ENCODE measurements at regions not wholly inside any gene's neighbourhood (a gene's known extent, or its start where the extent isn't known, plus 50 kb on each side); places are given as distances from the start of the nearest gene placed in this dataset.

DNA sequence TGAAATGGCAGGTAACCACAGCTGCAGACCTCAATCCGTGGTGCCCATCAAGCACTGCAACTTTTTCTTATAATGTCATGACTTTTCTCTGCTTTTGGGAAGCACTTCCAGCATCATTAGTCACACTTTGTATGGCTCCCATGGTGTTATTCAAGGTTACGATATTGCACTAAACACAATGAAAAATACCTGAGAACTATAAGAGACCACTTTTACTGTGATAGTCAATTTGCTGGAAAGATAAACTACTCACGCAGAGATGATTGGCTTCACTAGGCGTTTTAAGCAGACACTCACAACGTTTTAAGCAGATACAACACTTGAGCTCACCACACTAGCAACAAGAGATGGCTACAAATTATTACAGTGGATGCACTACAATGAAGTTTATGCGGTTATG lies 103.2 kb upstream of the CHRM3 start:
- H3K27me3 ChIP-seq (ENCODE audit: low read depth), result no peaks in the 10 kb centered on the region
- no peak for ATAC-seq
- TF ChIP-seq, protein P1, sequence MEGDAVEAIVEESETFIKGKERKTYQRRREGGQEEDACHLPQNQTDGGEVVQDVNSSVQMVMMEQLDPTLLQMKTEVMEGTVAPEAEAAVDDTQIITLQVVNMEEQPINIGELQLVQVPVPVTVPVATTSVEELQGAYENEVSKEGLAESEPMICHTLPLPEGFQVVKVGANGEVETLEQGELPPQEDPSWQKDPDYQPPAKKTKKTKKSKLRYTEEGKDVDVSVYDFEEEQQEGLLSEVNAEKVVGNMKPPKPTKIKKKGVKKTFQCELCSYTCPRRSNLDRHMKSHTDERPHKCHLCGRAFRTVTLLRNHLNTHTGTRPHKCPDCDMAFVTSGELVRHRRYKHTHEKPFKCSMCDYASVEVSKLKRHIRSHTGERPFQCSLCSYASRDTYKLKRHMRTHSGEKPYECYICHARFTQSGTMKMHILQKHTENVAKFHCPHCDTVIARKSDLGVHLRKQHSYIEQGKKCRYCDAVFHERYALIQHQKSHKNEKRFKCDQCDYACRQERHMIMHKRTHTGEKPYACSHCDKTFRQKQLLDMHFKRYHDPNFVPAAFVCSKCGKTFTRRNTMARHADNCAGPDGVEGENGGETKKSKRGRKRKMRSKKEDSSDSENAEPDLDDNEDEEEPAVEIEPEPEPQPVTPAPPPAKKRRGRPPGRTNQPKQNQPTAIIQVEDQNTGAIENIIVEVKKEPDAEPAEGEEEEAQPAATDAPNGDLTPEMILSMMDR (IDR thresholded peaks at IDR 0.05), result no peak
- no peak overlapping the region for H3K4me3 ChIP-seq
- H3K4me1 ChIP-seq, result no peaks in the 10 kb centered on the region
- DNase-seq, result no peak
- H3K36me3 ChIP-seq, result no peaks in the 10 kb centered on the region
- no peak overlapping the region for H3K27ac ChIP-seq
- intact Hi-C loops (cut with DNase I), result no loop called here
- H3K9me3 ChIP-seq, result no peaks in the 10 kb centered on the region

DNA sequence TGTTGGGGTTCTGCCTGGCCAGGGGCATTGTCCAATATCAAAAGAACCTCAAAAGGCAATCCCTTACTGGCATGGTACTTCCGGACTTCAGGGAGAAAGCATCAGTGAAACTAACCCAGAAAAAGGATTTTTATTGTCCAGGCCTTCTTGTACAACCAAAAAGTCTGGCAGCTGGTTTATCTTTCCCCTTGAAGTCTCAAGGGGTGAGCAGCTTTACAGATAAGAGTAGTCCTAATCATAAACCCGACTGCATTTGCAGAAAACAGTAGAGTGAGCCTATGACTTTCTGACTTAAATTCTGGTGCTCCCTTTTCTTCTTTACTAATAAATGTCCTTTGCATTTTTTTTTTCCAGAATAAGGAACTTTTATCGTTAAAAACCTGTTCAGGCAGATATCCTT lies 104.0 kb upstream of the CHRM3 start:
- intact Hi-C loops (cut with DNase I), result no loop called here
- Histone ChIP-seq H3K4me3 (no peak overlapping the region), H3K27me3 (ENCODE audit: low read depth) (no peaks in the 10 kb centered on the region), H3K4me1 (no peaks in the 10 kb centered on the region), H3K36me3 (no peaks in the 10 kb centered on the region), H3K9me3 (no peaks in the 10 kb centered on the region), H3K27ac (no peak overlapping the region)
- ATAC-seq, result no peak
- TF ChIP-seq, protein P1 (IDR thresholded peaks at IDR 0.05), result no peak
- DNase-seq, result no peak

DNA sequence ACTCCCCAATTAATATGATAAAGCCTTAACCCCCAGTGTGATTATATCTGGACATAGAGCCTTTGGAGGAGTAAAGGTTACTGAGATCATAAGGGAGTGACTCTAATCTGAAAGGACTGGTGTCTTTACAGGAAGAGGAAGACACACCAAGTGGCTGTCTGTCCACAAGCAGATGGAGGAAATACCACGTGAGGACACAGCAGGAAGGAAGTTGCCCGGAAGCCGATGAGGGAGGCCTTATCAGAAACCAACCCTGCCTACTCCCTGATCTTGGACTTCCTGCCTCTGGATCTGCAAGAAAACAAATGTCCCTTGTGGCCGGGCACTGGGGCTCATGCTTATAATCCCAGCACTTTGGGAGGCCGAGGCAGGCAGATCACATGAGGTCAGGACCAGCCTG lies 110.3 kb upstream of the CHRM3 start:
- no peak for DNase-seq
- Histone ChIP-seq H3K27me3 (ENCODE audit: low read depth) (no peaks in the 10 kb centered on the region), H3K36me3 (no peaks in the 10 kb centered on the region), H3K27ac (no peak overlapping the region), H3K4me1 (no peaks in the 10 kb centered on the region), H3K9me3 (no peaks in the 10 kb centered on the region), H3K4me3 (no peak overlapping the region)
- no peak for ATAC-seq
- TF ChIP-seq, protein P1 (IDR thresholded peaks at IDR 0.05), result no peak
- intact Hi-C loops (cut with DNase I), result no loop called here

DNA sequence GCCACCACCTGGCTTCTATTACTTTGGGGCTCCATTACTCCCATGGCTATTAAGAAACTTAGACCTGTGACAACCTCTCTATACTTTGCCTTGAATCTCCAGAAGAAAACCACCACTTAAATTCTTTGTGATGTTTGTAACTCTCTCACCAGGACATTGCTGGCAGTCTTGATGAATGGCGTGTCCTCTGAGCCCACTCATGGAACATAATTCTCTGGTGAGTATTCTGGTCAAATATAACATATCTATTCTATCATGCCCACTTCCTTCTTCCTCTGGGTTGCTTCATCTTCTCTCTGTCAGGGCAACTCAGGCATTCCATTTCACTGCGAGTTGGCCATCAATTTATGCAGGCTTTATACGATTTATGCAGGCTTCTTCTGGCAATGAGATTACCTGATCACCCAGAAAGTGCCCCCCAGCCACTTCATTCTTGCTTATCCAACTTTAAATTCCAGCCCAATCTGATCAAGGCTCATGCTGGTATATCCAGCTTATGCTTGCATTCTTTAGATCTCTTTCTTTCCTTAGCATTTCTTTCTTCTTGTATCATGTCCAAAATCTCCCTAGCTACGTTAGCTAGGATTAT lies 112.0 kb upstream of the CHRM3 start:
- H3K9me3 ChIP-seq, result no peaks in the 10 kb centered on the region
- H3K27me3 ChIP-seq (ENCODE audit: low read depth), result no peaks in the 10 kb centered on the region
- intact Hi-C loops (cut with DNase I), result no loop called here
- DNase-seq, result no peak
- H3K4me1 ChIP-seq, result no peaks in the 10 kb centered on the region
- H3K36me3 ChIP-seq, result no peaks in the 10 kb centered on the region
- no peak for ATAC-seq
- no peak overlapping the region for H3K27ac ChIP-seq
- H3K4me3 ChIP-seq, result no peak overlapping the region
- TF ChIP-seq, protein P1 (IDR thresholded peaks at IDR 0.05), result no peak

DNA sequence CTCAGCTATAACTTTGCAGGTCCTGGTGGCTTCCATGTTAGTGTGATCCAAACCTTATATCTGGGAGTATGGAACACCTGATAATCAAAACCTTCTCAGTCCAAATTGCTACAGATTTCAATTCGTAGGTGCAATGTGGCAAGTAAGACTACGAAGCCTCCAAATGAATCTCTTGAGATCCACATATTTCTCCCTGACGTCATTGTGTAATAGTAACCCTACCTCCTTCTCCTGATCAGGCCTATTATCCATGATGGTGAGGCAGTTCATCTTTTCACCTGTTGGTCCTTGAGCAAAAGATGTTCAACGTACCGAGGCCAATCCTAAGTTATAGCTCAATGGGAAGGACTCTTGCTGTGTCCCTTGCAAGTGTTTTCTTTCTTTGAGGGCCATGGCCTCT lies 115.9 kb upstream of the CHRM3 start:
- no peak for ATAC-seq
- H3K4me1 ChIP-seq, result no peaks in the 10 kb centered on the region

More for the DNA sequence above, 115.9 kb upstream of the CHRM3 start:
- no peak for DNase-seq
- intact Hi-C loops (cut with DNase I), result no loop called here
- Histone ChIP-seq H3K4me3 (no peak overlapping the region), H3K36me3 (no peaks in the 10 kb centered on the region), H3K27ac (no peak overlapping the region), H3K27me3 (ENCODE audit: low read depth) (no peaks in the 10 kb centered on the region), H3K9me3 (no peaks in the 10 kb centered on the region)
- TF ChIP-seq, protein P1 (IDR thresholded peaks at IDR 0.05), result no peak

Measured in lower lobe of right lung (tissue), 2 donors.